ENCODE measurements at regions not wholly inside any gene's neighbourhood (a gene's known extent, or its start where the extent isn't known, plus 50 kb on each side); places are given as distances from the start of the nearest gene placed in this dataset.
"Not testable (repeated sequence)": the region's sequence is repeated elsewhere in the genome, so short reads cannot be mapped to it uniquely, and the experiment has no call there.

DNA sequence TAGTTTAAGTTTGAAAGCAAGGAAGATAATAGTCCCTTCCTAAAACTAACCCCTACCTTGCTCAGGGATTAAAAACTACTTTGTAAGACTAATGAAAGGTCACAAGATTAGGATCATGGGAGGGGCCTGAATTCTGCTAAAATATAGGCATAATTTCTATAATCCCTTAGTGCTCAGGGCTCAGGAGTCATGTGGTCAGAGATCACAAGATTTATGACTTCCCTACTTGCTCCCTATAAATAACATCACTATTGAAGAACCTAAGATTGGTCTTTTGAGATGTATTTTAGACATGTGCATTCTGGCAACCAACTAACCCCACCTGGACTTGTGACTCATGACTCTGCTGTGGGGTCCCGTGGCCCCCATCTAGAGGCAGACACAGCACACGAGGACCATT lies 81.1 kb downstream of the STMND1 start:
- DNase-seq (ENCODE audit: low spot score), result no peak

DNA sequence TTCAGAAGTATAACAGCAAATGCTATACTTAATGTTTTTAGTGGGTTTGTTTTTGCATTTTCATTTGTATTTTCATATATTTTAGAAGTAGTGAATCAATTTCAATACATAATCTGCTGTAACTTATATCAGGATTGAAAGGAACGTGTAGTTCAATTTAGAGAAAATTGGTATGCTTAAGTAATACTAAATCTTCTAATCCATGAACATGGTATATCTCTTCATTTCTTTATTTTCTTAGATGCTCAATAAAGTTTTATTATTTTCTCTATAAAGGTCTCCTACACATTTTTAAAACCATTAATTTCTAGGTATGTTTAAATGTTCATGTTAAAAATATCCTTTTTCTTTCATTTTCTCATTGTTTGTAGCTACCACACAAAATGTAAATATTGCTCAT lies 85.1 kb downstream of the STMND1 start:
- no peak for DNase-seq (ENCODE audit: low spot score)

DNA sequence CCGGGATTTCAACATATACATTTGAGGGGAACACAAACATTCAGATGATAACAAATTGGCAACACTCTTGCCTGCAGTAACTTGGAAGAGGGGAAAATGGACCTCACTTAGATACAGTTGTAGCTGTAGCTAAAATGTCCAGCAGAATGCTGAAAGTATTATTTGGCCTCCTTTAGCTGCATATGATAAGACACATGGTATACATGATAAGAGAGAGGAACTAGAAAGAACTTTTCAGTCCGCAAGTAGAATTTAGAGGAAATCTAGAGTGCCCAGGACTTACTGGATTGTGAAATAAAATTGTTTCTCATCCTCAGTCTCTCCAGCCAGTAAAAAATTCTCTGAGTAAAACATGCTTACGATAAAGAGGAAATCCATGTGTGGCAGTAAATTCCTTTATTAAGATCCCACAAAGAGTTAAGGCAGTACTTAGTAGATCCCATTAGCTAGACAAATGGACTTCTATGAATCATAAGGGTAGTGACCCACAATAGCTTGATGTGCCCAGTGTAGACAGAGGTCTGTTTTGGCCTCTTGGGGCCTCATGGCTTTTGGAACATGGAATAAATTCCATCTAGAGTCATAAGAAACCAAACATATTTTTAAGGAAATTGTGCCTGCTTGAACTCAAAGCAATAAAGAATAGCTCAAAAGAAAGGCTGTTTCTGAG lies 87.9 kb upstream of the RBM24 start:
- no peak for DNase-seq (ENCODE audit: low spot score)

DNA sequence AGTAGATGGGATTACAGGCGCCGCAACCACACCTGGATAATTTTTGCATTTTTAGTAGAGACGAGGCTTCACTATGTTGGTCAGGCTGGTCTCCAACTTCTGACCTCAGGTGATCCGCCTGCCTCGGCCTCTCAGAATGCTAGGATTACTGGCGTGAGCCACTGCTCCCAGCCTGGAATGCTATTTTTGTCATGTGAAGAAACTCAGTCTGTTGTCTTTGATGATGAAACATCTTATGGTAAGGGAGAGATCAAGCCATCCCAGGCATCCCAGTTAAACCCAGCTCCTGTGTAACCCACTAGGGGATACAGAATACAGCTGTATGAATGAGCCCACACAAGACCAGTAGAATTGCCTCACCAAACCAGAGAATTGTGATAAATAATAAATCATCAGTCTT lies 83.6 kb upstream of the RBM24 start:
- no peak for DNase-seq (ENCODE audit: low spot score)

DNA sequence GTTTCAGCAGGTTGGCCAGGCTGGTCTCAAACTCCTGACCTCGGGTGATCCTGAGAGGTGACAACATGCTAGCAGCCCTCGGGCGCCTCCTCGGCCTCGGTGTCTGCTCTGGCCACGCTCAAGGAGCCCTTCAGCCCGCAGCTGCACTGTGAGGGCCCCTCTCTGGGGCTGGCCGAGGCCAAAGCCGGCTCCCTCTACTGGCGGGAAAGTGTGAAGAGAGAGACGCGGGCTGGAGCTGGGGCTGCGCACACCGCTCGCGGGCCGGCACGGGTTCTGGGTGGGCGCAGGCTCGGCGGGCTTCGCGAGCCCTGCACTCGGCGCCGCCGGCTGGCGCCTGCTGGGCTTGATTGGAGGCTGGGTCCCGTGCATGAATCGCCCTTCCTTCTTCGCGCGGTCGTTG lies 80.8 kb upstream of the RBM24 start:
- no peak for DNase-seq (ENCODE audit: low spot score)

DNA sequence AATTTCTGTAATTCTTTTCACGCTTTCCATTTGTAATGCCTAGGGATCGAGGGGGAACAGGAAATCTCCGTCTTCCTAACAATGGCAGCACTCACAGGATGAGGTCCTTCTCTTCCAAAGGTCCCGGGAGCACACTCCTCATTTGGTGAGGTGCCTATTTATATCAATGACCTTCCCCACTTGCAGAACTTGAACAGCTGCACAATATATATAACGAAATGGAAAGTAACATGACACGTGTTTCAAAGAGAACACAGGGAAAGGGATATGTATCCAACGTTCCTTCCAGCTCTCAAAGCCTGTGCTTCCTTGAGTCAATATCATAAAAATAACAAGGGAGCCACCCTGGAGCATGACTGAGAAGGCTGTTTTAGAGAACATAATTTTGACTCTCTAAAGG lies 78.6 kb upstream of the RBM24 start:
- DNase-seq (ENCODE audit: low spot score), result no peak

DNA sequence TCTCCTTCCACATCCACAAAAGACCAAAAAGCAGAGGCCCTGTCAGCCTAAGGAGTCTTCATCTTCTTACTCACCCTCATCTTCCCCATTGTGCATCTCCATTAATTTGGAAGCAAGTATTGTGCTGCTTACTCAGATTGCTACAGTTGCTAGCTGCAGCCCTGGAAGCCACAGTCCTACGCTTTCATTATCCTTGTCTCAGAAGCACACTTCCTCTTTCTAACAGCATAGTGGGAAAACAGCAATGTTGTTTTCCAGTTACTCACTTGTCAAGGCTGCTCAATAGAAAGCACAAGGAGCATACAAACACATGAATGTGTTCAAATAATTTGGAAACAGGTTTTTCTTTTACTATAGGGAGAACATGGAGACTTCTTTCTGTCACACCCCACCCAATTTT lies 76.6 kb upstream of the RBM24 start:
- no peak for DNase-seq (ENCODE audit: low spot score)

DNA sequence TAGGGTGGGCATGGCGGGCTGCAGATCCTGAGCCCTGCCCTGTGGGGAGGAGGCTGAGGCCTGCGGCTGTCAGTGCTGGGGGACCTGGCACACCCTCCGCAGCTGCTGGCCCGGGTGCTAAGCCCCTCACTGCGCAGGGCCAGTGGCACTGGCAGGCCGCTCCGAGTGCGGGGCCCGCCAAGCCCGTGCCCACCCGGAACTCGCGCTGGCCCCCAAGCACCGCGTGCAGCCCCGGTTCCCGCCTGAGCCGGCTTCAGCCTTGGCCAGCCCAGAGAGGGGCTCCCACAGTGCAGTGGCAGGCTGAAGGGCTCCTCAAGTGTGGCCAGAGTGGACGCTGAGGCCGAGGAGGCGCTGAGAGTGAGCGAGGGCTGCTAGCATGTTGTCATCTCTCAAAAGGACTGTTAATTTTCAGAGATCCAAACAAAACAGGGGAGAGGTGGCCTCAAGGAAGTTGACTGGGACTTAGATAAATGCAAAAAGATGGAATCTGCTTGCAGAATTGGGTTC lies 74.5 kb upstream of the RBM24 start:
- DNase-seq (ENCODE audit: low spot score), result no peak

DNA sequence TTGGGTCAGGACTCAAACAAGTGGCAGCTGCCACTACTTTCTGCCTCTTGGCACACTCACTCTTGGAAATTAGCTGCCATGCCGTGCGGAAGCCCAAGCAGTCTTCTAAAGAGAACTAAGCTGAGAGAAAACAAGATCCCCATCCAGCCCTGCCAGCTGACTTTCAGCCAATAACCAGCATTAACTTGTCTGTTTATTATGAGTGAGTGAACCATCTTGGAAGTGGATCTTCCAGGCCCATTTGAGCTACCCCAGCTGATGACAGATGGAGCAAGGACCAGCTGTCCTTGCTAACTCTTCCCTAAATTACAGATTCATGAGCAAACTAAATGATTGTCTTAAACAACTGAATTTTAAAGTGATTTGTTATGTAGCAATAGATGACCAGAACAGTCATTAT lies 73.9 kb upstream of the RBM24 start:
- no peak for DNase-seq (ENCODE audit: low spot score)

DNA sequence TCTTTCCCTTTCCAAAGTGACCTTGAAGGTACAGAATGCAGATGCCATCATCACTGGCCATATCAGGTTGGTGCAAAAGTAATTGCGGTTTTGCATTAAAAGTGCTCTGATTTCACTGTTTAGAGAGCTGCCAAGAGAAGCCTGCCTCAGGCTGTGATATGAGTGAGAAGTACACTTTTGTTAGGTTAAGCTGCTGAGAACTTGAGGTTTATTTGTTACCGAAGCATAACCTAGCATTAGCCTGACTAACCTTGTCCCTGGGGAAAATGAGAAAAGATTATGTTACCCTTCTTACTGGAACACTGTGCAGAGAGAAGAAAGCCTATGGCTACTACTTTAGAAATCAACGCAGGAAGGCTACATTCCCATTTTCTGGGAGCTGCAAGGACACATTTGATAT lies 70.5 kb upstream of the RBM24 start:
- DNase-seq (ENCODE audit: low spot score), result no peak

DNA sequence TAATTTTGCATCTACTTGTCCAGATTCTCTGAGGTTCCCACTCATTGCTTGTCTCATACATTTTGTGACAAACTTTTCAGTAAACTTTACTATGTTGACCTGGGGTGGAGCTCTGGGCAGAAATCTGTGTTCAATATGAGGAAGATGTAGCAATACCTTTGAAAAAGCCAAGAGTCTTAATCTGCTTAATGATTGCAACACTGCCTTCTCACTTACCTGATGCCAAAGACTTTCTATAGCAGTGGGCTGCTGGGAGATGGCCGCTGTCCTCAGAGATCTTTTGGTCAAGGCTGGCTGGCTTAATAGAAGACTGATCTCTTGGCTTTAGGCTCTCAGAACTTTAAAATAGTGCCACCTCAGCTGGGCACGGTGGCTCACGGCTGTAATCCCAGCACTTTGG lies 70.1 kb upstream of the RBM24 start:
- DNase-seq (ENCODE audit: low spot score), result no peak

DNA sequence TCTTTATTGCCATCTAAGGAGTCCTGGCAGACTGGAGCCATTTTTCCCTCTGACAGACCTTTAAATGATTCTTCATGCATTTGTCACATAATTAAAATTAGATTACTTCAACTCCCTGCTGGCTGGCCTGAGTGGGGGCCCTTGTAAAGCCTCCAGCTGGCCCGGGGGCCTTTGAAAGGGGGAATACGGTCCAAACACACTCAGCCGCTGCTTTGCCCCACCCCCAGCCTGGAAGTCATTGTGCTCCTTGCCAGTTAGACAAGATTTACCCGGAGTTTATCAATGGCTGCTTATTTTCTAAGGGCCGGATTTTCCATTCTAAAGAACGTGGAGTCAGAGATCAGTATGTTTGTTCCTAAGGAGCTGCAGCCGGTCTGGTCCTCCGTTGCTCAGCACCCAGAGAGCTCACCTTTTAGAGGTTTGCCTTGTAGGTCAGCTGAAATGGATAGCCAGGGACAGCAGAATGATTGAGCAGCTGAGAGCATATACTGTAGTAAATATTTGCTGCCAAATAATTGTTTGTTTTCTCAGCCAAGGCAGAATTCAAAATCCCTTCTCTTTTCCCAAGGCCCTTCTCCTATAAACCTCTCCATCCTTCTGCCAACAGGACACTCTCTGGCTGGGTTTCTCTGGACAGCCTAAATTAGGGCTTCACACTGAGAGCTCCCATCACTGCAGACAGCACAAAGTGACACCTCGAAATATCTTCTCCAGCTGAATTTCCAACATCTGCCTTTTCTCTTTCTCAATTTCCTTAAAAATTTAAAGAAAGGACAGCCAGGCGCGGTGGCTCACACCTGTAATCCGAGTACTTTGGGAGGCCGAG lies 68.4 kb upstream of the RBM24 start:
- DNase-seq (ENCODE audit: low spot score), result peak; percentile 68

DNA sequence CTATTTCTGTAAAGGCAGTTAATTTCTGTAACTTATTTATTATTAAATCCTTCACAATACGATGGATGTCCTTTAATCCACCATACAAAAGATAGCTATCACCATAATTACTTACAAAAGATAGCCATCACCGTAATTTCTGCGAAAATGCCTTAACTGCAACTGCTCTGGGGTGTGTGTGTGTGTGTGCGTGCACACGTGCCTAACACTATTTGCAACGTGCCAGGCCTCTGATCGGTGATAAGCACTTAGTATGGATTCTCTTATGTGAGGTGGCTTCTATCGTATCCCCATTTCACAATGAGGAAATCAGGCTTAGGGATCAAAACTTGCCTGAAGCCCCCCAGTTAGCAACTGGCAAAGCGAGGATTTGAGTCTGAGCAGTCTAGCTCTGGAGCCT lies 67.1 kb upstream of the RBM24 start:
- no peak for DNase-seq (ENCODE audit: low spot score)

DNA sequence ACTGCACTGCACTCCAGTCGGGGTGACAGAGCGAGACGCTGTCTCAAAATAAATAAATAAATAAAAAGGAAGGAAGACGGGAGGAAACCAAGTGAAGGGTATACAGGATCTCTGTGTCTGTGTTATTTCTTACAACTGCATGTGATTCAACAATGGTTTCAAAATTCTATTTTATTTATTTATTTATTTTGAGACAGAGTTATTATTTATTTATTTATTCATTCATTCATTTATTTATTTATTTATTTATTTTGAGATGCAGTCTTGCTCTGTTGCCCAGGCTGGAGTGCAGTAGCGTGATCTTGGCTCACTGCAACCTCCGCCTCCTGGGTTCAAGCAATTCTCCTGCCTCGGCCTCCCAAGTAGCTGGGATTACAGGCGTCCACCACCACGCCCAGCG lies 64.2 kb upstream of the RBM24 start:
- DNase-seq (ENCODE audit: low spot score), result not testable (repeated sequence)

DNA sequence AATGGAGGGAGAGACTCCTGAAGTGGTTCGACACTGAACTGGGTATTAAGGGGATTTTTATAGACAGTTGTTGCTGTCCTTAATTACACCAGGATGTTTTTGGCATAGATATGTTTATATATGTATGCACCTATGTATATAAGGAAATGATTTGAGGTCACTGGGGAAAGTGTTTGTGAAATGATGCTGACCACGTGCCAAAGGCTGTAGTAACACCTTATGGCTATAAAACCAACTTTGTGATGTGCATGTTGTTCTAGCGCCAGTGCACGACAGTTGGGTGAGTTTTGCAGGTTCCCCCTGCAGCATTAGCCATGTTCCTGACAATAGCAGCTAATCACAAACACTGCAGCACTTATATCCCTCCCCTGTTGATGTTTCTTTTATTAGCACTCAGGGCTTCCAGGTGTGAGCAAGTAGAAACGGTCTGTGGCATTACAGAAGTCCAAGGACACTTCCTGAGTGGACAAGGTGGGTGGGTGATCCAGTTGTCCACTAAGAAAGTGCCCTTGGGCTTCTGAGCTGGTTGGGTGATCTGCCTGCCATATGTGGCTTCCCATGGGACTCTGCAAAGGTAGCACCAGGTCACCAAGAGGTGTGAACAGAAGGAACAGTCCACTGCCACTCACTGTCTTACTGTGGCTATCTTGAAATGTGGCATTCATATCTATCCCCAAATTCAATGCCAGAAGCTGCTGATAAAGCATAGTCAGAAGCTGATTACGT lies 63.0 kb upstream of the RBM24 start:
- no peak for DNase-seq (ENCODE audit: low spot score)

DNA sequence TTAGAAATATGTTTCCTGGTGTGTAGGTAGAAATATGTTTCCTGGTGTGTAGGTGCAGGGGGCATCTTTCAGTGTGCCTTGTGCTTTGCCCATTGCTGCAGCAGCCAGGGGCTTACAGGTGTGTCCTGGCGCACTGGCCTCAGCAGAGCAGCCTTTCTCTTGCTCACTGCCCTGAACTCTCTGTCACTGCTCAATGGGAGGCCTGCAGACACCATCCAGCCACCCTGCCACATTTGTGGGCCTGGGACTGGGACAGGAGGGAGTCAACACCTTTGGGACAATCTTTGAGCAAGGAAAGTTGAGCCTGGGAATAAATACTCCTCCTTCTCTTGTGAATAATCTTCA lies 62.4 kb upstream of the RBM24 start:
- DNase-seq (ENCODE audit: low spot score), result no peak

DNA sequence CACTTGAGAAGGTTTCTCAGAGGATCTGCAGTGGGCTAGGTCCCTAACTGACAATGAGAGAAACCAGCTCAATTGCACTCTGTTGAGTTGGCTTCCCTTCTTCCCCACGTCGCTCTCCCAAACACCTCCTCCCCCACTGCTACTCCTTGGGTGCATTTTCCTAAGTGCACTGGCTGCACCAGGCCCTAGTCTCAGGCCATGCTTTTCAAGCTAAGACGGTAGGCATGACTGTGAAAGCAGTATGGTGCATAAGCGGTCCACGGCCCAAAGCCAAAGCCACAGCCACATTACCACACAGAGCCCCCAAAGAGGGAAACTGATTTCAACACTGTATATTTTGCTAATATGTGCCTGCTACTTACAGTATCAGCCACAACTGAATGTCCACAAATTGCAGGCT lies 62.1 kb upstream of the RBM24 start:
- no peak for DNase-seq (ENCODE audit: low spot score)

DNA sequence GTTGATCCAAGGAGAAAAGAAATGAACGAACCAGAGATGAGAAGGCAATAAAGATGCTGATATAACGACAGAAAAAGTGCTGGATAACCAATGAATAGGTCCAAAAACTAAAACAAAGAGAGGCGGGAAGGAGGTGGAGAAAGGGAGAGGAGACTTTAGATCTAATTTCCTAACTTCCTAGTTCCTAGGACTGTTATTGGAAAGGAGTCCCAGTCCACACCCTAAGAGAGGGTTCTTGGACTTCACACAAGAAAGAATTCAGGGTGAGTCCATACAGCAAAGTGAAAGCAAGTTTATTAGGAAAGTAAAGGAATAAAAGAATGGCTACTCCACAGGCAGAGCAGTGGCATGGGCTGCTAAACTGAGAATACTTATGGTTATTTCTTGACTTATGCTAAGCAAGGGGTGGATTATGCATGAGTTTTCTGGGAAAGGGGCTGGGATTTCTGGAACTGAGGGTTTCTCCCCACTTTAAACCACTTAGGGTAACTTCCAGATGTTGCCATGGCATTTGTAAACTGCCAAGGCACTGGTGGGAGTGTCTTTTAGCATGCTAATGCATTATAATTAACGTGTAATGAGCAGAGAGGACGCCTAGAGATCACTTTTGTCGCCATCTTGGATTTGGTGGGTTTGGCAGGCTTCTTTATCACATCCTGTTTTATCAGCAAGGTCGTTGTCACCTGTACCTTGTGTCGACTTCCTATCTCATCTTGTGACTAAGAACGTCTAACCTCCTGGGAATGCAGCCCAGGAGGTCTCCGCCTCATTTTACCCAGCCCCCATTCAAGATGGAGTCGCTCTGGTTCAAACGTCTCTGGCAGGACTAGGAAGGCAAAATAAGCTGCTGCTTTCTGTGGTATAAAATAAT lies 60.9 kb upstream of the RBM24 start:
- no peak for DNase-seq (ENCODE audit: low spot score)

DNA sequence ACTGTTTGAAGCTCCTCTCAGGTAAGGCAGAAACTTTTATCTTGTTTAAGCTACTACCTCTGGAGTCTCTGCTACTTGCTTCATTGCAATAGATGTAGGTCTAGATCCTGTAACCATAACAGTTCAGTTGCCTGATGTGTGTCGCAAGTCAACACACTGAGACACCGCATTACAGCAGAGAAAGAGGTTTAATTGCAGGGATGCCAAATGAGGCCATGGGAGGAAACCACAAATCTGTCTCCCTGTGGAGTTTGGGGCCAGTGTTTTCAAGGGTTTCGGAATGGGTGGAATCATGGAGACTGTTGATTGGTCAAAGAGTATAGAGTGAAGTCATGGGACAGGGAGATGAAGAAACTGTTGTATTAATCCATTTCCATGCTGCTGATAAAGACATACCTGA lies 57.1 kb upstream of the RBM24 start:
- no peak for DNase-seq (ENCODE audit: low spot score)

DNA sequence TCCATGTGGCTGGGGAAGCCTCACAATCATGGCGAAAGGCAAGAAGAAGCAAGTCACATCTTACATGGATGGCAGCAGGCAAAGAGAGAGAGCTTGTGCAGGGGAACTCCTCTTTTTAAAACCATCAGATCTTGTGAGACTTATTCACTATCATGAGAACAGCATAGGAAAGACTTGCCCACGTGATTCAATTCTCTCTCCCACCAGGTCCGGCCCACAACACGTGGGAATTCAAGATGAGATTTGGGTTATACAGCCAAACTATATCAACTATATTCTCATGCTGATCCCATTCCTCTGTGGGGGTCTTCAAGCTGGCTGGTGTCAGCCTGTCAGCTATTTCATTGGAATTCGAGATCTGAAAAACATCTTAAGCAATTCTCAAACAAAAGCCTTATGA lies 56.7 kb upstream of the RBM24 start:
- DNase-seq (ENCODE audit: low spot score), result not testable (repeated sequence)

DNA sequence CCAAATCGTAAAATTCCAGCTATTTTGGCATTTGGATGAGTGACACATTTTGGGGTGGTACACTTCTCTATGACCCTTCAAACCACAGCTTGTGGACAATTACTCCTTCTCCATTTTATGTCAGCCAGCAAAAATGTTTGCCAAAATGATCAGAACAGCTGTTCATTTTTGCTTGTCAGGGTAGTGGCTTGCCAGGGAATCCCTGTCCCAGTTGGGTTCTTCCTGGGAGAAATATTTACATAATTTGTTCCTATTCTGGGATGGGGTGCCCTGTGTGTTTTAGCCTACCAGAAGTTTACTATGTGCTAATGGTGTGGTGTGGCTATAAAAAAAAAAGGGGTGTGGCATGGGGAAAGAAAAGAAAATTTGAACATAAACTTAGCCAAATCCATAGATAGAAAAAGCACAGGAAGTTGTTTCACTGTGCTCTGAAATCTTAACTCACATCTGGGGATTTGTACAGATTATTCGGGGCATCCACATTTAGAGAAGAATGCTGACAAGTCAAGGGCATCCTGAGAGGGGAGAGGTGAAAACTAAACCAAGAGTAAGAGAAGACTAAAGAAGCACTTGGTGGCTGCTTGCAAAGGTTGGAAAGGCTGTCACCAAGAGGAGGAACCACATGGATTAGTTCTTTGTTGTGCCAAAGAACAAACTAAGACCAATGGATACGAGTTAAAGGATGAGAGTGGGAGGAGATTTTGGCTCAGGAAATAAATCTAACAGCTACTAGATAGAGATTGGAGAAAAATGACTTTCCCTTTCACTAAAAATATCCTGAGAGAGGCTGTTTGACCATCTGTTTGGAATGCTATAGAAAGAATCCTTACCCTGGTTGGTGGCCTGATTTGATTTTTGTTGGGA lies 55.2 kb upstream of the RBM24 start:
- peak; percentile 62 for DNase-seq (ENCODE audit: low spot score)
